GM10266 (cell line): ENCODE measurements at regions not wholly inside any gene's neighbourhood (a gene's known extent, or its start where the extent isn't known, plus 50 kb on each side); places are given as distances from the start of the nearest gene placed in this dataset.

Source experiments
- DNase-seq: peaks from one replicate; pipeline ENCODE4 v3.0.0; 2012; ENCODE audit errors: extremely low spot score
- TF ChIP-seq, protein P1 (sequence below): IDR thresholded peaks from 2 replicates; pipeline ENCODE4 v1.5.1; 2012; ENCODE audit warnings: mild to moderate bottlenecking, low read depth; ENCODE audit not compliant: control insufficient read depth, insufficient read depth; ENCODE audit errors: missing control alignments

DNA sequence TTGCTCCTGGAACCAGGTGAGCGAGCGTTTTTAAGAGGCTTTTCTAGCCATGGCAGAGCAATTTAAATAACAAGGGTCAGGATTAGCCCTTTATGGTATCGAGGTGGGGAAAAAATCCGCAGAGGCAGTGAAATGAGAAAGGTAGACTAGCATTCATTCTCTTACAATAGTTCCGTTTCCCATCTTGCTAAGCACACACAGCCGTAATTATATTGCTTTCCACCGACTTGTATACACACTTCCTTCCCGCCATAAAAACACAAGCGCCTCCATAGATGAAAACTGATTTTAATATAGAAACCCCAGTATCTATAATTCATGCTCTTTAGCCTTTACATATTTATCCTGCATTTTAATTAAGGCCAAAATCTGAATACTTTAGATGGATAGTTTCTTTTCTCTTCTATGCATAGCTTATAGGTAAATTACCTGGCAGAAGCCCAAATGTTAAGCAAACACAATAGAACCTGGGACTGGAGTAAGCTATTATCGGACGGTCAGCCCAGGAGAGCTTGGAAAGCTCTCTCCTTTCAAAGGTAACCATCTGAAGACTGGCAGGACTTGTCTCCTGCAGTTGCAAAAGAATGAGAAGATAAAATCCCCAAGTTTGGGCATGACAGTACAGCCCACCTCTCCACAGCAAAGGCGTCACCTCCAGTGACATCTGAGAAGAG, 90.9 kb upstream of the MC3R start:
- no peak for DNase-seq
- TF ChIP-seq, protein P1, sequence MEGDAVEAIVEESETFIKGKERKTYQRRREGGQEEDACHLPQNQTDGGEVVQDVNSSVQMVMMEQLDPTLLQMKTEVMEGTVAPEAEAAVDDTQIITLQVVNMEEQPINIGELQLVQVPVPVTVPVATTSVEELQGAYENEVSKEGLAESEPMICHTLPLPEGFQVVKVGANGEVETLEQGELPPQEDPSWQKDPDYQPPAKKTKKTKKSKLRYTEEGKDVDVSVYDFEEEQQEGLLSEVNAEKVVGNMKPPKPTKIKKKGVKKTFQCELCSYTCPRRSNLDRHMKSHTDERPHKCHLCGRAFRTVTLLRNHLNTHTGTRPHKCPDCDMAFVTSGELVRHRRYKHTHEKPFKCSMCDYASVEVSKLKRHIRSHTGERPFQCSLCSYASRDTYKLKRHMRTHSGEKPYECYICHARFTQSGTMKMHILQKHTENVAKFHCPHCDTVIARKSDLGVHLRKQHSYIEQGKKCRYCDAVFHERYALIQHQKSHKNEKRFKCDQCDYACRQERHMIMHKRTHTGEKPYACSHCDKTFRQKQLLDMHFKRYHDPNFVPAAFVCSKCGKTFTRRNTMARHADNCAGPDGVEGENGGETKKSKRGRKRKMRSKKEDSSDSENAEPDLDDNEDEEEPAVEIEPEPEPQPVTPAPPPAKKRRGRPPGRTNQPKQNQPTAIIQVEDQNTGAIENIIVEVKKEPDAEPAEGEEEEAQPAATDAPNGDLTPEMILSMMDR = no peak

DNA sequence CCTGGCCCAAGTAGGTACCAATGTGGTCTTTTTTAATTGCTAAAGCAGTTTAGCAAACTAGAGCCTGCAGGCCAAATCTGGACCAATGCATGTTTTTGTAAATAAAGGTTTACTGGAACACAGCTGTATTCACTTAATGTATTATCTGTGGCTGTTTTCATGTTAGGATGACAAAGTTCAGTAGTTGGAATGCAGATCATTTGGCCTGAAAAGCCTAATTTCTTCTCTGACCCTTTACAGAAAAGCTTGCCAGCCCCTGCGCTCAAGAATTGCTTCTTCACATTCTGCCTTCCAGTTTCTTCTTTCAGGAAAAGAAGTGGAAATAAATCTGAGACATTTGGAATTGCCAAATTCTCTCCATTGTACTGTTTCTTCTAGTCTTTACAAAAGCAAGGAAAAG, 90.0 kb upstream of the MC3R start:
- TF ChIP-seq, protein P1 = no peak
- no peak for DNase-seq

DNA sequence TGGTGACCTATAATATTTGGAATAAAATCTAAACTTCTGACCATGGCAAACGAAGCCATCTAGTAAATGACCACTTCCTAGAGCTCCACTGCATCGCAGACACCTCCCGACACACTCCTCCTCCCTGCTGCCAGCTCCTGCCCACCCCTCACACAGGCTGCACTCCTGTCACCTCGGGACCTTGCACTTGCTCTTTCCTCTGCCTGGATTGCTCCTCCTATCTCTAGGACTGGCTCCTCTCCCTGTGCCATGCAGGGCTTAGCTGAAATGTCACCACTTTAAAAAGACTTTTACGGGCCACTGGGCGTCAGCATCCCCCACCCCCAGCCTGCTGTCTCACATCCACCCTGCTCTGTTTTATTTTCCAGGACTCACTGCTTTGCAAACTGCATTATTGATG, 87.6 kb upstream of the MC3R start:
- DNase-seq = no peak
- TF ChIP-seq, protein P1 = no peak

DNA sequence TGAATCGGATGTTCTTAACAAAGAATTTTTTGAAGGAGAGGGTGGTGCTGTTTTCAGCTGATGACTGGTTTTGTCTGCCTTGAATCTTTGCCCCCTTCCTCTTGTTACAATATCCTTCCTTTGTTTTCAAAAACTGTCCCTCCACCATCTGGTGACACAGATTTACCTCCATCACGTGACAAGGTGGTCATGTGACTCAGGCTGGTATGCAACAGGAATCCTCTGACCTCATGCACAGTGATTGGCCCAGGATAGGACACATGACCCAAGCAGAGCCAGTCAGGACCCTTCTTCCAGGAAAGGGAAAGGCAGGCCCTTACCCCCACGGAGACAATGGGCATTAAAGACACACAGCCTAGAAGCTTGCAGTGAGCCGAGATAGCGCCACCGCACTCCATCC, 84.7 kb upstream of the MC3R start:
- no peak for DNase-seq
- TF ChIP-seq, protein P1 = no peak

DNA sequence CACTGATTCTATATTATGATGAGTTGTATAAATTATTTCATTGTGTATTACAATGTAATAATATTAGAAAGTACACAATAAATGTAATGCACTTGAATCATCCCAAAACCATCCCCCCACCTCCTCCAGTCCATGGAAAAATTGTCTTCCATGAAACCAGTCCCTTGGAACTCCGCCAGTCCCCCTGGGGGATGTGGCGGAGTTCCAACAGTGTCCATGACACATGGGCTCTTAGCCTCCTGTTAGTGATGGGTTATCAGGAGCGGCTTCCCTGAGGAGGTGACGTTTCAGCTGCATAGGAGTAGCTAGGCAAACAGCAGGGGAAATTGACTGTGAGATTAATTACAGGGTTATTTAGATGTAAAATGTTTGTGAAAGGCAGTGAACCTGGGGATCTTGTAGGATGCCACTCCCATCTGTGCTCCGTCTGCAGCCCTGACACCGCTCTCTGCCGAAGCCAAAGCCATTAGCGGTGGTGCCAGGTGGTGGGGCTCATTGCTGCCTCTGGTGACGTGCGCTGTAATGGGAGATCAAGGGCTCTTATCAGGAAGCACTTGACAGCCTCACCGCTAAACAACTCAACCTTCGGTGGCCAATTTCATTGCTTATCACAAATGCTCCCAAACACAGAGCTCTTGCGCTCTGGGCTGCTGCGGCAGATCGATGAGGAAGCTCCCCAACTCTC, 81.6 kb upstream of the MC3R start:
- TF ChIP-seq, protein P1 = peak; percentile 1
- no peak for DNase-seq

GRCh38 chr20:56171087-56172012, 77.2 kb upstream of the MC3R start:
- TF ChIP-seq, protein P1 = peak; percentile 12
- DNase-seq = no peak
